ENCODE measurements at regions not wholly inside any gene's neighbourhood (a gene's known extent, or its start where the extent isn't known, plus 50 kb on each side); places are given as distances from the start of the nearest gene placed in this dataset.

- DNase-seq: no peak
Observed at GRCh38 chr5:15080219-15080618, 208.6 kb upstream of the ANKH start.

GRCh38 chr5:15079566-15079965 lies 208.0 kb upstream of the ANKH start:
- DNase-seq: no peak

- DNase-seq: no peak
Observed at GRCh38 chr5:15074651-15075050, 203.1 kb upstream of the ANKH start.

GRCh38 chr5:15073453-15073852 lies 201.9 kb upstream of the ANKH start:
- DNase-seq: no peak

GRCh38 chr5:15070907-15071306 lies 199.3 kb upstream of the ANKH start:
- no peak for DNase-seq

- no peak for DNase-seq
Observed at GRCh38 chr5:15069407-15069905, 197.9 kb upstream of the ANKH start.

- DNase-seq: no peak
Observed at GRCh38 chr5:15065091-15065490, 193.5 kb upstream of the ANKH start.

- no peak for DNase-seq
Observed at GRCh38 chr5:15064396-15064795, 192.8 kb upstream of the ANKH start.

- DNase-seq: no peak
Observed at GRCh38 chr5:15056988-15057592, 185.5 kb upstream of the ANKH start.

GRCh38 chr5:15044521-15044920 lies 172.9 kb upstream of the ANKH start:
- DNase-seq: no peak

- DNase-seq: no peak
Observed at GRCh38 chr5:15037247-15037908, 165.8 kb upstream of the ANKH start.

GRCh38 chr5:15034379-15034778 lies 162.8 kb upstream of the ANKH start:
- no peak for DNase-seq

GRCh38 chr5:15031180-15031579 lies 159.6 kb upstream of the ANKH start:
- no peak for DNase-seq

- DNase-seq: no peak
Observed at GRCh38 chr5:15027764-15028163, 156.2 kb upstream of the ANKH start.

GRCh38 chr5:15026944-15027343 lies 155.4 kb upstream of the ANKH start:
- no peak for DNase-seq

GRCh38 chr5:15026011-15026893 lies 154.7 kb upstream of the ANKH start:
- no peak for DNase-seq

- DNase-seq: no peak
Observed at GRCh38 chr5:15023846-15024245, 152.3 kb upstream of the ANKH start.

GRCh38 chr5:15023266-15023665 lies 151.7 kb upstream of the ANKH start:
- no peak for DNase-seq

- DNase-seq: no peak
Observed at GRCh38 chr5:15021266-15022046, 149.9 kb upstream of the ANKH start.

- DNase-seq: no peak
Observed at GRCh38 chr5:15020736-15021135, 149.2 kb upstream of the ANKH start.

GRCh38 chr5:15014809-15015208 lies 143.2 kb upstream of the ANKH start:
- no peak for DNase-seq

- DNase-seq: no peak
Observed at GRCh38 chr5:15013654-15014463, 142.3 kb upstream of the ANKH start.
